ENCODE measurements at regions not wholly inside any gene's neighbourhood (a gene's known extent, or its start where the extent isn't known, plus 50 kb on each side); places are given as distances from the start of the nearest gene placed in this dataset.
"Not testable (repeated sequence)": the region's sequence is repeated elsewhere in the genome, so short reads cannot be mapped to it uniquely, and the experiment has no call there.

DNA sequence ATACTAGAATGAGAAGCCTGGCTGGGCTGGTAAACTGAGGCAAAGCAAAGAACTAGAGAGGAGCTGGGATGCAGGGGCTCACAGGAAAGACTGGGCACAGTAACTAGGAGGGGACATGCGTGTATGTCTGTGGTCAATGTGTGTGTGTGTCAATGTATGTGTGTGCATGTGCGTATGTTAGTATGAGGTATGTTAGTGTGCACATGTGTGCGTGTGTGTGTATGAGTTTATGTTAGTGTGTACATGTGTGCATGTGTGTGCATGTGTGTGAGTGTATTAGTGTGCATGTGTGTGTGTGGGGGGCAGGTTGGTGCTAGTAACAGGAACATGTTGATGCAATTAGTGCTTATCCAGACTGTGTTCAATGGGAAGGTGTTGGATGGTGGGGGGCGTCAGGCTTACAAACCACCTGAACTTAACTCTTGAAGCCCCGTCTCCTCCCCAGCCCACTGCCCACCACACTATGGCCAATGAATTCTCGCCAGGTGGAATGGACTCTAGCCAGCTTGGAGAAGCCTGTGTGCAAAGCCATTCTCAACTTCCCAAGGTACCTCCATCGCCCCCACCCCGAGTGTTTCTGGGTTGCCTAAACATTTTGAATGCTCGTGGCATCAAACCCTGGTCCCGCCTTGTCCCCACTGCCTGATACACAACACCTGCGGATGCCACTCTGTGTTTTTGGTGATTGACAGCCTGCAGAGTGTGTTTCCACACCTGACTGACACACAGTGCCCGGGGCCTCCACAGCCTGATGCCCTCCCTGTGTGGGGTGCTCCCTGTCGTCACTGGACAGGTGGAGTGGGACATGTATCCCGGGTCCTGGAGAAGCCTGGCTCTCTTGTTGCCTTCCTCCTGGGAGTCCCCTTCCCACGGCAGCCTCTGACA, 90.1 kb upstream of the ASB18 start:
- FAIRE-seq, result no peak
- DNase-seq (ENCODE audit: insufficient read length, low spot score), result no peak
- TF ChIP-seq POLR2A (IDR thresholded peaks at IDR 0.05; ENCODE audit: low read depth, low read length), result no peak

DNA sequence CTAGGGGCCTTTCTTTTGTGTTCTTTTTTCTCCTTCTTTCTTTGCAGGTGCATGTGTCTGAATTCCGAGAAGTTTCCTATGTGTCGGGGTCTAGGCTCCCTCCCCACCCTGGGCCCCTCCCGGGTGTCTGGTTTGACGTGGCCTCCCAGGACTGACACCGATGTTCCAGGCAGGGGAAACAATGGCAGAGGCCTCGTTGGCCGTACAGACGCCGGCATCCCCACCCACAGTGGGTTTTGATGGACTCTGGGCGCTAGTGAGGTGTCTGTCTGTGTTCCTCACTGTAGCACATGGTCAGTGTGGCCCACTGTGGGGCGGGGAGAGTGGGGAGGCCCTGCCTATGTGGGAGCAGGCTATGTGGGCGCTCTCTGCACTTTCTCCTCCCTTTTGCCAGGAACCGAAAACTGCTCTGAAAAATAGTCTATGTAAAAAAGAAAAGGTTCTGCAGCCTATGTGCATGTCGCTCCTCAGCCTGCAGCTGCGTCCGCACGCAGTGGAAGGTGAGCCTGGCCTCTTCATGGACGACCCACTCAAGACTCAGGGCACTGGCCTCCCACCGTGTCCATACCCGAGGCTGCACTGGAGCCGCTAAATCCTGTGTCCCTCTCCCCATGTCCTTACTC, 90.9 kb upstream of the ASB18 start:
- no peak for DNase-seq (ENCODE audit: insufficient read length, low spot score)
- no peak for TF ChIP-seq POLR2A (IDR thresholded peaks at IDR 0.05; ENCODE audit: low read depth, low read length)
- FAIRE-seq, result no peak

DNA sequence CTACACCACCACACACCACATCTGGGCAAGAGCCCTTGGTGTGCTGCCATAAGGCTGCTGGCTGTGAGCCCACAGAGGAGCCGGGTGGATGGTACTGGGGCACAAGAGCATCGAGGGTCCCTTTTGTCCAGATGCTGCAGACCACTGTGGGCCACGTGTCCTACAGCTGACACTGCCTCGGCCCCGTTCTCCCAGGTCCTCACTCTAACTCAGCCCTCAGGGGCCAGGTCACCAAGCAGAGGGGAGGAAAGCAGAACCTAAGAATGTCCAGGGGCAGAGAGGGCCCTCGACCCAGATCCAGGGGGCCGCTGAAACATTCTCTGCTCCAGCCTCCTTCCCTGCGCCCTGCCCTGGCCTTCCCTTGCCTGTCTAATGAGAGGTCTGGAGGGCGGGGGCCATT, 91.7 kb upstream of the ASB18 start:
- DNase-seq (ENCODE audit: insufficient read length, low spot score) (no peak), FAIRE-seq (no peak)
- no peak for TF ChIP-seq POLR2A (IDR thresholded peaks at IDR 0.05; ENCODE audit: low read depth, low read length)

DNA sequence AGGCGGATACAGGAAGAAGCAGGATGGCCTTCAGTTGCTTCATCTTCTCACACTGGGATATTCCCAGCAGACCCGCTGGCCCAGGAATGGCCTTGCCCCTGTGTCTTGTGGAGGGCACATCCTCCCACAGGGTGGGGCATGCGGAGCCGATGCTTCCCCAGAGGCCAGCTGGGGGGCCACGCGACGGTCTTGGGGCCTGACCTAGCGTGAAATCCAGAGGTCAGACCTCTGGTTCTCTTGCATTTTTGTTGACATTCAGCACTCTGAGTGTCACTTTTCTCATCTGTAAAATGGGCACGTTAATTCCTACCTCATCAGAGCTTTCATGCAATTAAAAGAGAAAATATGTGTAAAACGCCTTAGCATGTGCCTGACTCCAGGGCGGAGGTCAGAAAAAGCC, 92.1 kb upstream of the ASB18 start:
- not testable (repeated sequence) for FAIRE-seq; DNase-seq (ENCODE audit: insufficient read length, low spot score)

DNA sequence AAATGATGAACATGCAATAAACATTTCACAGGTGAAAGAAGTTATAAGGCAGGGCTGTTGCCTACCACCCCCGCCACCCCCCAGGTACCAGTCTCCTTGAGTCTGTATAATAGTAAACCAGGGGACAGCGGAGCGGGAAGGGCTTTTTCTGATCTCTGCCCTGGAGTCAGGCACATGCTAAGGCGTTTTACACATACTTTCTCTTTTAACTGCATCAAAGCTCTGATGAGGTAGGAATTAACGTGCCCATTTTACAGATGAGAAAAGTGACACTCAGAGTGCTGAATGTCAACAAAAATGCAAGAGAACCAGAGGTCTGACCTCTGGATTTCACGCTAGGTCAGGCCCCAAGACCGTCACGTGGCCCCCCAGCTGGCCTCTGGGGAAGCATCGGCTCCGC, 94.3 kb upstream of the ASB18 start:
- not testable (repeated sequence) for DNase-seq (ENCODE audit: insufficient read length, low spot score)
- FAIRE-seq, result peak; percentile 41

DNA sequence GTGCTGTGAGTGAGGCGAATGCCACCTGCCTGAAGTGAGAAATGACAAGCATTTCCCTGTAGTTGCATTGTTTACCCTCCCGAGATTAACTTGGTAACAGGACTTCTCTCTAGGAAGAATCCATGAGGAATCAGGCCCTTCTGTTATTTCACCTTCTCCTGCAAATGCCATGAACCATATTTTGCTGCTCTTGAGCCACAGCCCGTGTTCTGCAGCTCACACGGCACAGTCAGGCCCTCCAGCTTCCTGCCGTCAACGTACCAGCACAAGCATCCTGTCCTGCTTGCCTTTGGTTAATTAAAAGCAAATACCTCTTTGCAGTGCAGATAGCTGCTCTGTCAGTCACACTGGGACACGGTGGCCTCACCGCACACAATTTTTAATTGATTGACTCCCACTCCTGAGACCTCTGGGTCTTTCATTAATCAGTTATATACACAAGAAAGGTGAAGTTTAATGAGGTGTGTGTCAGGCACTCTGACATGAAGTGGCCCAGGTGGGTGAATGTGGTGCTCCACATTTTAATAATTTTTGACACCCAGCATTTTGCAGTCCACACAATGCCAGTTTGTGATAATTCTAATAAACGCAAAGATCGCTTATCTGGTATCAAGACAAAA, 95.3 kb upstream of the ASB18 start:
- no peak for TF ChIP-seq POLR2A (IDR thresholded peaks at IDR 0.05; ENCODE audit: low read depth, low read length)
- DNase-seq (ENCODE audit: insufficient read length, low spot score), result no peak
- FAIRE-seq, result no peak

DNA sequence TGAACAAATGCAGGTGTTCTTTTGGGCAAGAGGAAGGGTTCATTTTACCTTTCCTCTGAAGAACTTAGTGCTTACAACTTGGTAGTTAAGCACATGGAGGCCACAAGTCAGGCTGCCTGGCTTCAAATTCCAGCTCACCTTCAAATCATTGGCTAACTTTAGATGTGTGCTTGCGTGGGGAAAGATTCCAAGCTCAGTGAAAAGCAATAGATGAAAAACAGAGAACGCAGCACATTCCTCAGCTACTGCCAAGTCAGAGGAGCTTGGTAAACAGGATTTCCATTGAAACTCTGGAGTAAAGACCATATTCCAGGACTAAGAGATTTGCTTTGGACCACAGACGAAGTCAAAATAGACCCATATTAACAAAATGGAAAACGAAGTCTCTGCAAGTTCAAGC, 96.3 kb upstream of the ASB18 start:
- DNase-seq (ENCODE audit: insufficient read length, low spot score) (no peak), FAIRE-seq (no peak)
- no peak for TF ChIP-seq POLR2A (IDR thresholded peaks at IDR 0.05; ENCODE audit: low read depth, low read length)

DNA sequence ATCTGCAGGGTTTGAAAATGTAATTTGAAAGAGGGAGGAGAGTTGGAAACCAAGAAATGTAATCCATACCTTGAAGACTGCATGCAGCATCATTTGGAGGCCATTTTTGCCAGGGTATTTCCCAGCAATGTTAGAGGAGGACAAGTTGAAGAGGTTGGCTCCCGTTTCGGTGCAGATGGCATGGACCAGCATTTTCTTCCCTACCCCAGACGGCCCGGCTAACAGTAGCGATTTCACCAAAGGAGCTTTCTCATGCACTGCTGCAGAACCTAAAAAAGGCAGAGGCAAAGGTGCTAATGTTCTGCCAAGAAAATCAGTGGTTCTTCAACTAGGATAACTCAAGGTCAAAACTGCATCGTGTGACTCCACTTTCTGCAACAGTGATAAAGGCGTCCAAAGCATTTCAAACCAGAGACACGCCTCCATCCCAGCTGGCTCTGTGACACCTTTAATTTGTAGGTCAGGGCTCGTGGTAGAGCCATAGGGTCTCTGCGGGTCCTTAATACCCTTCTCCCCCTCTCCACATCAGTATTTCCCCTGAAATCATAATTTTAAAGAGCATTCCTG, 99.6 kb upstream of the ASB18 start:
- FAIRE-seq (no peak), DNase-seq (ENCODE audit: insufficient read length, low spot score) (no peak)
- no peak for TF ChIP-seq POLR2A (IDR thresholded peaks at IDR 0.05; ENCODE audit: low read depth, low read length)

DNA sequence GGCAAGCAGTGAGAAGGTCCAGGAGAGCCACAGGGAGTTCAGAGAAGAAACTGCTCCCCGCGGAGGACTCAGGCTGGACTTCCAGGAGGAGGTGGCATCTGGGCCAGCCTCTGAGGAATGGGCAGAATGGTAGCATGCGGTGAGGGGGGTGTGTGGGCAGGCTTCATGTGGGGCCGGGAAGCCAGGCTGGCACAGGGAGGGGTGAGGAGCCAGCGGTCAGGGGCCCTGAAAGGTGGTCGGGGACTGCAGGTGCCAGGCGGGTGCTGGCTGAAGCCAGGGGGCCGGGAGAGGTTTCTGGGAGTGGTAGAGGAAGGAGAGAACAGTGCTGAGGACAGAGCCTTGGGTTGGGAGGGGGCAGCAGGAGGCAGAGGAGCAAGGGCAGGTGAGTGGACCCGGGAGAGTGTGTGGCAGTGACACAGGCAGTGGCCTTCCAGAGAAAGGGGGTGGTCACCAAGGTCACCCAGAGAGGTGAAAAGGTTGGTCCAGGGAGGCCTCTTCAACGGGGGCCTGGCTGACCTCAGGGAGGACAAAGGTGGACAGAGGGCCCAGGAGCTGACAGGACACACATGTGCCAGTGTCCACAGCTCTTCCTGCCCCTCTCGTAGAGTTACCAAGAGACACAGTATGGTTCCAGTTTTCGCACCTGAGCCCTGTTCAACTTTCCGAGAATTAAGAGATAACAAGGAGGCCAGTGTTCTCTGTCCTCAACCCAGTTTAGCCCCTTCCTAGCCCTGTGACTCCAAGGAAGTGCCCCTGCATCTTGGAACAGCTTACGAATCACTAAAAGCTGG, 101.2 kb upstream of the ASB18 start:
- DNase-seq (ENCODE audit: insufficient read length, low spot score) (no peak), FAIRE-seq (no peak)
- no peak for TF ChIP-seq POLR2A (IDR thresholded peaks at IDR 0.05; ENCODE audit: low read depth, low read length)

DNA sequence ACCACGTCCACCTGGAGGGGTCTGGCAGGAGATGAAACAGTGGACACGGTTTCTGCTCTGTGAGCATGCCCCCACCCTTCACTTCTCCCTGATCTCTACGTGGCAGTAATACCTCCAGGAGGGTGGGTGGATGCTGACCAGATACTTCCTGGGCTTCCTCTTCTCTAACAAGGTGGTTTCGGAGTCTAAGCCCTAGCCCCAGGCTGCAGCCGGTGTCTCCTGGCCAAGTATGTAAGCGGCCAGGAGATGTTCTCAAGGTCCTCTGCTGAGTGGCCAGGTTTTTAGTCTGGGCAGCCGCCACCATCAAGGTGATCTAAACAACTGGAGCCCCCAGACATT, 101.8 kb upstream of the ASB18 start:
- no peak for FAIRE-seq
- DNase-seq (ENCODE audit: insufficient read length, low spot score), result no peak
- TF ChIP-seq POLR2A (IDR thresholded peaks at IDR 0.05; ENCODE audit: low read depth, low read length), result no peak

DNA sequence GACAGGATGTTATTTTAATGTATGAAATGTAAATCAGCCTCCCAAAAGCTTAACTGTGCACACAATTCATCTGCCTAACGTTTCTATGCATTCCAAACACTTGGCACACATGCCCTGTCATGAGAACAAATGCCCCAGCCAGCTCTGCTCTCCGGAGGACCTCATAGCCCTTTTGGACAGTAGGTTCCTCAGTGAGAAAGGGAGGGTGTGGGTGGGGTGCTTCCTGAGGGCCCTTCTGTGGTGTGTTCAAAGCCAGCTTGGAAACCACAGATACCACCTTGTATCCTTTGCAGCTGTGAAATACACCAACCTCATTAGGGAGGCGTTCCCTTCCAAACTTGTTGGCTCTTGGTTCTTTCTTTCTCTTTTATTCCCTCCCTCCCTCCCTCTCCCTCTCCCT, 102.2 kb upstream of the ASB18 start:
- no peak for TF ChIP-seq POLR2A (IDR thresholded peaks at IDR 0.05; ENCODE audit: low read depth, low read length)
- DNase-seq (ENCODE audit: insufficient read length, low spot score) (no peak), FAIRE-seq (no peak)

DNA sequence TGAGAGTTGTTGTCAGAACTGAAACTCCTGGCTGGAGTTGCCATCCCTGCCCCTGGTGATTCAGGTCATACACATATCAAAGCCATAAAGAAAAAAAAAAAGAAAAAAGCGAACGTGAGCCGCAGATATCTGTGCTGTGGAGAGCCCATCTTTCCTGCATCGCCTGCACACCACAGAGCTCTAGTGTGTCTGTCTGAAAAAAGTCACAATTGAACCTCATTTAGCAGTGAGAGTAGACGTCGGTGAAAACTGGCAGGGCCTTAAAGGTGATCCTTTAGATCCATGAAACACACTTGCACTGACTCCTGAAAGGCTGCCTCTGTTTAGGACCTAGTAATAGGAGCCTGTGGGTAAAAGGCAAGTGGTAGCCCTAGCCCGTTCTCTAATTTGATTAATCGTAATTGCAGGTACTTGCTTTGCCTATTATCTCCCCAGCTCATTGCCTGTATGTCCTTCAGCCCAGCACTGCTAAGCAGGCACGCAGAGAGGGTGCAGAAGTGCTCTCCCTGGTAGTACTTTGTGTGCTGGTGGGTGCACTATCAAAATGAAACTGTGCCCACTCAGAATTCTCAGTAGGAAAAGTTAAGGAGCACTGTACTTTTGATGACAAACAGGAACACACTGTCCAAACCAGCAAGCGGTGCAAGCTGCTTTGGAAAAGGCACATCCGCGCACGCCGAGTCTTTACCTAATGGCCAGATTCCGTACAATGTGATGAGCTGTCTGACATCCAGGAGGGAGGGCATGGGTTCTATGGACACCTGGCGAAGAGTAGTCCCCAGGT, 103.5 kb upstream of the ASB18 start:
- no peak for FAIRE-seq
- no peak for TF ChIP-seq POLR2A (IDR thresholded peaks at IDR 0.05; ENCODE audit: low read depth, low read length)
- DNase-seq (ENCODE audit: insufficient read length, low spot score), result no peak

DNA sequence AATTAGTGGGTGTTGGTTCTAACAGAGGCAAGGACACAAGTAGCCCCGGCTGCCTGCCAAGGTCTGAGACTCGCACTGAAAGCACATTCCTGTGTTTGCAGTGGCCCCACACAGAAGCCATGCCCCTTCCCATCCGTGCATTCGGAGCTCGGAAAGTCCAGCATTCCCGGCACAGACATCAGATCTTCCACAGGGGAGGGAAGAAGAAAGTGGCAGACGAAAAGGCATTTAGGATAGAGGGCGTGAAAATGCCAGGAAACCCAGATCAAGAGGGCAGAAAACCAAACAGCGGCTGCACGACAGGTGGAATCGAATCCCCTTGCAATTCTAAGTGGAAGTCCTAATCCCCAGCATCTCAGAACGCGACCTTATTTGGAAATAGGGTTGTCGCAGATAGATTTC, 105.5 kb upstream of the ASB18 start:
- no peak for TF ChIP-seq POLR2A (IDR thresholded peaks at IDR 0.05; ENCODE audit: low read depth, low read length)
- FAIRE-seq (no peak), DNase-seq (ENCODE audit: insufficient read length, low spot score) (no peak)
